Sigmoid colon (tissue), 6 donors: ENCODE measurements at regions not wholly inside any gene's neighbourhood (a gene's known extent, or its start where the extent isn't known, plus 50 kb on each side); places are given as distances from the start of the nearest gene placed in this dataset.
"Not testable (repeated sequence)": the region's sequence is repeated elsewhere in the genome, so short reads cannot be mapped to it uniquely, and the experiment has no call there.

Experiments used
- DNase-seq: peaks from one replicate; pipeline ENCODE4 v3.0.0-alpha.2; 2019
- H3K27ac ChIP-seq, 4 donors: fragments of 200-600 bp; sonication (generic); one replicate each; pipeline ENCODE4 v1.5.1; 2016 to 2019; ENCODE audit warnings: mild to moderate bottlenecking in 1 of 4
- H3K27me3 ChIP-seq, 3 donors: fragments of 200-600 bp; sonication (generic); one replicate each; pipeline ENCODE4 v1.5.1; 2019; ENCODE audit warnings: mild to moderate bottlenecking in 1 of 3
- H3K36me3 ChIP-seq, 4 donors: fragments of 200-600 bp; sonication (generic); one replicate each; pipeline ENCODE4 v1.5.1; 2016 to 2019
- H3K4me1 ChIP-seq, 4 donors: fragments of 200-600 bp; sonication (generic); one replicate each; pipeline ENCODE4 v1.5.1; 2017 to 2019
- H3K4me3 ChIP-seq, 4 donors: fragments of 200-600 bp; sonication (generic); one replicate each; pipeline ENCODE4 v1.5.1; 2017 to 2019; ENCODE audit warnings: mild to moderate bottlenecking in 2 of 4, moderate library complexity in 1 of 4
- H3K9me3 ChIP-seq, 4 donors: fragments of 200-600 bp in 3 of 4; sonication (generic) in 3 of 4; one replicate each; pipeline versions ENCODE4 v1.5.1 to v1.6.1; 2013 to 2019
- CTCF ChIP-seq, 4 experiments: fragments of 450-650 bp in 3 of 4; fragments of 200-600 bp in 1 of 4; IDR thresholded peaks; one replicate each; pipeline ENCODE4 v1.5.1; 2016 to 2019; ENCODE audit warnings: antibody characterized with exemption in 4 of 4, mild to moderate bottlenecking in 3 of 4, moderate library complexity in 2 of 4
- EP300 ChIP-seq, 4 donors: sonication (generic); formaldehyde crosslinking; IDR thresholded peaks; one replicate each; pipeline ENCODE4 v1.6.1; 2017; ENCODE audit warnings: antibody characterized with exemption in 4 of 4
- POLR2A ChIP-seq, 2 donors: fragments of 450-650 bp; IDR thresholded peaks; one replicate each; pipeline ENCODE4 v1.6.1; 2016; ENCODE audit warnings: antibody characterized with exemption in 2 of 2, mild to moderate bottlenecking in 2 of 2, moderate library complexity in 2 of 2
- POLR2AphosphoS5 ChIP-seq, 4 donors: sonication (generic); formaldehyde crosslinking; IDR thresholded peaks; one replicate each; pipeline ENCODE4 v1.6.1; 2017; ENCODE audit warnings: antibody characterized with exemption in 4 of 4
- WGBS, 2 donors: extraction: QIAGEN DNeasy Blood & Tissue Kit; methylation state at CpG; one replicate each; pipeline ENCODE4 v1.1.7; 2013; 5-methylcytosine and 5-hydroxymethylcytosine counted together
- intact Hi-C: fragments of 100-400 bp; cut with DNase I; formaldehyde crosslinking; loops from one replicate; pipeline ENCODE4 v1.15.1; 2023
- donor health status: healthy with polysubstance abuse.
- donor health status: healthy.

DNA sequence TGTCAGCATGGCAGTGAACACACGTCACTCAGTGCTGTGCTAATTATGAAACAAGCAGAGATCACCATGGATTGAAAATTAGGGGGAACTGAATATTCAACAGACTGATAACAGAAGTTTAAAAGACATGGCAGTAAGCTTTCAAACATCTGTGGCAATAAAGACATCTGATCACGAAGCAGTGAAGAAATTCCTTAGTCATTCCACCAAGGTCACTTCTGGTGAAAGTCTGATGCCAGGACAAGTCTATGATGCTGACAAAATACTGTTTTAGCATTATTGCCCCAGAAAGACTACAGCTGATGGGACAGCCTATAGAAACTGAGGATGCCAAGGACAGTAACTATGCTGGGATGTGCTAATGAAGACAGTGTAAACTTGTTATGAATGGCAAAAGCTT is 126.9 kb upstream of the RBM19 start:
- Histone ChIP-seq H3K4me3 (no peak overlapping the region), H3K4me1 (no peaks in the 10 kb centered on the region), H3K9me3 (no peaks in the 10 kb centered on the region), H3K27ac (no peak overlapping the region), H3K27me3 (no peaks in the 10 kb centered on the region), H3K36me3 (no peaks in the 10 kb centered on the region)
- 68 to 81% methylated on average over 2 of the region's 2 CpGs for WGBS, 2 donors
- intact Hi-C loops: no loop called here
- no peak for DNase-seq
- TF ChIP-seq EP300 (IDR thresholded peaks at IDR 0.05): no peak
- no peak for TF ChIP-seq POLR2A (IDR thresholded peaks at IDR 0.05)
- TF ChIP-seq POLR2AphosphoS5 (IDR thresholded peaks at IDR 0.05): no peak
- TF ChIP-seq CTCF (IDR thresholded peaks at IDR 0.05): no peak

GRCh38 chr12:114090211-114090610 is 124.1 kb upstream of the RBM19 start:
- Histone ChIP-seq H3K4me1 (no peaks in the 10 kb centered on the region), H3K9me3 (no peaks in the 10 kb centered on the region), H3K36me3 (no peaks in the 10 kb centered on the region), H3K27me3 (no peaks in the 10 kb centered on the region), H3K27ac (no peak overlapping the region), H3K4me3 (no peak overlapping the region)
- intact Hi-C loops: no loop called here
- DNase-seq: no peak
- 63 to 74% methylated on average over 5 of the region's 5 CpGs for WGBS, 2 donors
- TF ChIP-seq CTCF (IDR thresholded peaks at IDR 0.05) (no peak), POLR2A (IDR thresholded peaks at IDR 0.05) (no peak), EP300 (IDR thresholded peaks at IDR 0.05) (no peak), POLR2AphosphoS5 (IDR thresholded peaks at IDR 0.05) (no peak)

DNA sequence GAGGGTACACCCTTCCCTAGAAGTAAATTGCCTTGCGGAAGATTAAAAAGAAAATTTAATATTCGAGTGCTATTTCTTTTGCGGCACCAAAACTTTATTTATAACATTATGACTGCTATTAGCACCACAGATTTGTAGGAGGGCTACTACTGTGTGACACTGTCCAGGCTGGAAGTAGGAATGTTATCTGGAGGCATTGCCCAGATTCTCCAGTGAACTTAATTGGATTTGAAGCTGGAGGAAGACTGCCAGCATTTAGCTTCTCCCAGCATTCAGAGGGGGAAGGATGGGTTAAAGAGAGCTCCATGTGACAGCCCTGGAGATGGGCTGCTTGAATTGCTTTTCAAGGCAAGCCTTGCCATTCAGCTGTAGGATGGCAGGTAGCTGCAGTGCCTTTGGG is 107.0 kb upstream of the RBM19 start:
- Histone ChIP-seq H3K4me1 (no peaks in the 10 kb centered on the region), H3K27me3 (no peaks in the 10 kb centered on the region), H3K27ac (no peak overlapping the region), H3K9me3 (no peaks in the 10 kb centered on the region), H3K4me3 (no peak overlapping the region), H3K36me3 (no peaks in the 10 kb centered on the region)
- DNase-seq: no peak
- TF ChIP-seq CTCF (IDR thresholded peaks at IDR 0.05) (no peak), POLR2A (IDR thresholded peaks at IDR 0.05) (no peak), POLR2AphosphoS5 (IDR thresholded peaks at IDR 0.05) (no peak), EP300 (IDR thresholded peaks at IDR 0.05) (no peak)
- WGBS, 2 donors: 96 to 97% methylated on average over 3 of the region's 3 CpGs
- intact Hi-C loops: no loop called here

DNA sequence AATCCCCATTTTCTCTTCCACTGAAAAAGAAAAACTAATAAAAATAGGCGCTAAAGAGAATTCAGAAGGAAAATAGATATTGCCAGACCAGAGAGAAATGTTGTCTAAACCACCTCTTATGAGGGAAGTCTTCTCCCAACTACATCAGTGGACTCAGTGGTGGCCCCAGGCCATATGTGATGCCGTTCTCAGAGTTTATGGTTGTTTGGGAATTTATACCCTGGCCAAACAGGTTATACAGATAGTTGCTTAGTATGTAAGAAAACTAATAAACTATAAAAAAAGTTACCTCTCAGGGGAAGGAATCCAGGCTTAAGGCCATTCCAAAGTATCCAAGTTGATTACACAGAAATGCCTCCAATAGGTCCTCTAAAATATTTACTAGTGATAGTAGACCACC is 103.4 kb upstream of the RBM19 start:
- H3K4me1 ChIP-seq: no peaks in the 10 kb centered on the region
- H3K27ac ChIP-seq: no peak overlapping the region
- no peak overlapping the region for H3K4me3 ChIP-seq
- WGBS, 2 donors: 48 to 67% methylated on average over 2 of the region's 2 CpGs
- H3K9me3 ChIP-seq: peaks cover 0 to 3% (median 0%) of the 10 kb centered on the region in 4 donors
- intact Hi-C loops: no loop called here
- H3K36me3 ChIP-seq: no peaks in the 10 kb centered on the region
- DNase-seq: no peak
- TF ChIP-seq POLR2A (IDR thresholded peaks at IDR 0.05): no peak
- TF ChIP-seq POLR2AphosphoS5 (IDR thresholded peaks at IDR 0.05): no peak
- TF ChIP-seq CTCF (IDR thresholded peaks at IDR 0.05): no peak
- no peak for TF ChIP-seq EP300 (IDR thresholded peaks at IDR 0.05)
- H3K27me3 ChIP-seq: no peaks in the 10 kb centered on the region

DNA sequence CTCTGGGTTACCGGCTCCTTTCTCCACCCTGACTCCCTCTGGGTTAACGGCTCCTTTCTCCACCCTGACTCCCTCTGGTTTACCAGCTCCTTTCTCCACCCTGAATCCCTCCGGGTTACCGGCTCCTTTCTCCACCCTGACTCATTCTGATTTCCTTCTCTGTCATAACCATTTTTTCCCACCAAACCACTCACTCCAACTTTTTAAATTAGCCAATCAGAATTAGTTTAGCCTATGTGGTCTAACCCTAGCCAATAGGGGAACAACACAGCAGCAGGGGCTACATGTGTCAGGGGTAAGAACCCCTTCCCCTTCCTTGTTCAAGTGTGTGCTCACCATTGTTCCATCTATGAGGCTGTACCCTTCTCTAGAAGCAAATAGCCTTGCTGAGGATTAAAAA is 98.4 kb upstream of the RBM19 start:
- Histone ChIP-seq H3K27me3 (no peaks in the 10 kb centered on the region), H3K27ac (no peak overlapping the region), H3K36me3 (no peaks in the 10 kb centered on the region), H3K9me3 (peaks cover 0 to 3% (median 0%) of the 10 kb centered on the region in 4 donors), H3K4me3 (no peak overlapping the region), H3K4me1 (no peaks in the 10 kb centered on the region)
- 73 to 93% methylated on average over 3 to 4 of the region's 4 CpGs for WGBS, 2 donors
- TF ChIP-seq POLR2A (IDR thresholded peaks at IDR 0.05): no peak
- no peak for DNase-seq
- intact Hi-C loops: no loop called here

DNA sequence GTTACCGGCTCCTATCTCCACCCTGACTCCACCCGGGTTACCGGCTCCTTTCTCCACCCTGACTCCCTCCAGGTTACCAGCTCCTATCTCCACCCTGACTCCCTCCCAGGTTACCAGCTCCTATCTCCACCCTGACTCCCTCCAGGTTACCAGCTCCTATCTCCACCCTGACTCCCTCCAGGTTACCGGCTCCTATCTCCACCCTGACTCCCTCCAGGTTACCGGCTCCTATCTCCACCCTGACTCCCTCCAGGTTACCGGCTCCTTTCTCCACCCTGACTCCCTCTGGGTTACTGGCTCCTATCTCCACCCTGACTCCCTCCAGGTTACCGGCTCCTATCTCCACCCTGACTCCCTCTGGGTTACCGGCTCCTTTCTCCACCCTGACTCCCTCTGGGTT is 97.9 kb upstream of the RBM19 start:
- H3K27me3 ChIP-seq, H3K9me3 ChIP-seq, H3K27ac ChIP-seq, H3K4me1 ChIP-seq, H3K36me3 ChIP-seq, DNase-seq, H3K4me3 ChIP-seq, intact Hi-C loops: not testable (repeated sequence)
- 77 to 80% methylated on average over 8 of the region's 8 CpGs for WGBS, 2 donors
